Right lobe of liver (tissue), 6 donors: ENCODE measurements at regions not wholly inside any gene's neighbourhood (a gene's known extent, or its start where the extent isn't known, plus 50 kb on each side); places are given as distances from the start of the nearest gene placed in this dataset.
A peak's percentile ranks its signal among the peaks of the same experiment; 100 is the strongest.

Experiments used
- ATAC-seq, 4 donors: fragments of 200-7000 bp; cut with Tn5 transposase; one replicate each; pipeline ENCODE4 v1.9.1; 2020; ENCODE audit warnings: mild to moderate bottlenecking in 4 of 4, moderate library complexity in 4 of 4
- DNase-seq, 3 donors: peaks; one replicate each; pipeline ENCODE4 v3.0.0-alpha.2; 2020
- H3K27ac ChIP-seq, 3 donors: fragments of 200-600 bp; one replicate each; pipeline ENCODE4 v1.8.0; 2022
- H3K27me3 ChIP-seq, 2 donors: fragments of 200-600 bp; one replicate each; pipeline ENCODE4 v1.8.0; 2022
- H3K36me3 ChIP-seq, 4 donors: fragments of 200-600 bp; sonication (generic) in 1 of 4; one replicate each; pipeline versions ENCODE4 v1.5.1 to v1.8.0; 2017 to 2022; ENCODE audit warnings: control low read depth in 1 of 4
- H3K4me1 ChIP-seq, 4 donors: fragments of 200-600 bp; sonication (generic) in 1 of 4; one replicate each; pipeline versions ENCODE4 v1.5.1 to v1.8.0; 2017 to 2022; ENCODE audit warnings: control low read depth in 1 of 4
- H3K4me3 ChIP-seq, 3 donors: fragments of 200-600 bp; one replicate each; pipeline ENCODE4 v1.8.0; 2022
- H3K9me3 ChIP-seq, 4 donors: fragments of 200-600 bp; sonication (generic) in 1 of 4; one replicate each; pipeline versions ENCODE4 v1.5.1 to v1.8.0; 2017 to 2022; ENCODE audit warnings: control low read depth in 1 of 4
- CTCF ChIP-seq, 4 donors: fragments of 200-600 bp in 3 of 4; fragments of 450-650 bp in 1 of 4; IDR thresholded peaks; one replicate each; pipeline versions ENCODE4 v1.5.1 to v1.8.0; 2016 to 2022; ENCODE audit warnings: antibody characterized with exemption in 4 of 4, mild to moderate bottlenecking in 2 of 4
- POLR2A ChIP-seq: fragments of 450-650 bp; IDR thresholded peaks from one replicate; pipeline ENCODE4 v1.6.1; 2017; ENCODE audit warnings: antibody characterized with exemption, mild to moderate bottlenecking
- WGBS: methylation state at CpG from one replicate; pipeline ENCODE4 v1.1.6; 2018; ENCODE audit warnings: low coverage, low lambda C conversion rate; ENCODE audit not compliant: insufficient coverage; ENCODE audit errors: missing lambda C conversion rate; 5-methylcytosine and 5-hydroxymethylcytosine counted together
- intact Hi-C, 2 donors: fragments of 100-400 bp; cut with DNase I; formaldehyde crosslinking; loops; one replicate each; pipeline versions ENCODE4 v1.11.2 to v1.14.1; 2022
- donor health status: DM: no; HTN: yes; CAD: no.
- donor health status: DM: no; HTN: no; CAD: no.
- donor health status: DM: no; HTN: no; CAD: no.
- donor health status: DM: no; HTN: yes; CAD: no.
- donor health status: DM: no; HTN: yes; CAD: no.

DNA sequence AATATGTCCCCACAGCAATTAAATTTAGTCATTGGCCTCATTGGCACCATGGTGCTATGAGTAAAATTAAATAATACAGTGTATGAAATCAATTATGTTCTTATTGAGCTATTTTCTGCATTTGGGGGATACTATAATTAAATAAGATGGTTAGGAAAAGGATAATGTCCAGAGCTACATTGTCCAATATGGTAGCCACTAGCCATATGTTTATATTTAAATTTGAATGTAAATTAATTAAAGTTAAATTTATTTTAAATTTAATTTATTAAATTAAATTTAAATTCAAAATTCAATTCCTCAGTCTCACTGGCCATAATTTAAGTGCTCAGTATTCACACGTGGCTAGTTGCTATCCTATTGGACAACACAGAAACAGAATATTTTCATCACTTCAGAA, 115.7 kb downstream of the SPATA31D1 start:
- intact Hi-C loops: no loop called here
- Histone ChIP-seq H3K4me1 (no peaks in the 10 kb centered on the region), H3K36me3 (no peaks in the 10 kb centered on the region), H3K9me3 (no peaks in the 10 kb centered on the region), H3K27ac (no peak overlapping the region), H3K27me3 (no peaks in the 10 kb centered on the region), H3K4me3 (no peak overlapping the region)
- WGBS: 55% methylated on average over 1 of the region's 1 CpG
- no peak for ATAC-seq
- no peak for DNase-seq
- TF ChIP-seq CTCF (IDR thresholded peaks at IDR 0.05) (no peak), POLR2A (no peak)

DNA sequence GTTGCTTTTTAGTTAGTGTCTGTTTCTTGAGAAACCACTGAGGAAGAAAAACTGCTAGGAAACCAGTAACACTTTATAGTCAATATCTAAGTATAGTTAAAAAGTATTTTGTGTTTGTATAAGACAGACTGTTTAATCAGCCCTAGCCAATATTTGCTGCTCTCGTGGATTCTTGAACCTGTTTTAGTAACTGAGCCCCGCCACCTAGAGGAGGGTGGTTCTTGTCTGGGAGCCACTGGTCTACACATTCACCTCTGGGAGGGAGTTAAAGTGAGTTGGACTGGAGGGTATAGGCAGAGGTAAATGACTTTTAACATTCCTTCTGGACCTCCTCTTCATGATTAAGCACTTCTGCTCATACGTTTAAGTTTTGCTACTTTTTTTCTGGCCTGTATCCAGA, 117.2 kb downstream of the SPATA31D1 start:
- DNase-seq: peak in 2 of 3 donors; percentile 48 to 71
- Histone ChIP-seq H3K27me3 (no peaks in the 10 kb centered on the region), H3K36me3 (no peaks in the 10 kb centered on the region), H3K9me3 (no peaks in the 10 kb centered on the region), H3K4me1 (no peaks in the 10 kb centered on the region), H3K27ac (no peak overlapping the region), H3K4me3 (no peak overlapping the region)
- WGBS: 20% methylated on average over 3 of the region's 3 CpGs
- intact Hi-C loops: no loop called here
- TF ChIP-seq POLR2A (no peak), CTCF (IDR thresholded peaks at IDR 0.05) (peak; percentile 43 to 57 (median 53))
- ATAC-seq: peak; percentile 94 to 96 (median 96)

DNA sequence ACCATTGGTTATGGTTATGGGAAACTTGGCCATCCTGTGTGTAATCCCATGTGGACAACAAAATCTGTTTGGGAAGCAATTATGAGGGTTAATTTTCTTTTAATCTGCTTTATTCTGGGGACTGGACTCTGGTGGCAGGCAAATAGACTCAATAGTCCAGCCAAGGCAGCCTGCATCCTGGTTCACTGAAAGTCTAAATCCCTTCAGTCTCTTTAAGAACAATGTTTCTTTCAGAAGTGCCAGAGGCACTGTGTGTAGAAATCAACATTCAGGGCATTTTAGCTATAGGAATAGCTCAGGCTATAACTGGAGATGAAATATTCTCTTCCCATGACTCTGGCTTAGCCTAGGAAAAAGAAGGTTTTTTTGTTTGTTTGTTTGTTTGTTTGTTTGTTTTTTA, 118.0 kb downstream of the SPATA31D1 start:
- Histone ChIP-seq H3K27ac (no peak overlapping the region), H3K9me3 (no peaks in the 10 kb centered on the region), H3K27me3 (no peaks in the 10 kb centered on the region), H3K4me3 (no peak overlapping the region), H3K36me3 (no peaks in the 10 kb centered on the region), H3K4me1 (no peaks in the 10 kb centered on the region)
- ATAC-seq: no peak
- DNase-seq: no peak
- TF ChIP-seq POLR2A (no peak), CTCF (IDR thresholded peaks at IDR 0.05) (no peak)
- intact Hi-C loops: no loop called here

DNA sequence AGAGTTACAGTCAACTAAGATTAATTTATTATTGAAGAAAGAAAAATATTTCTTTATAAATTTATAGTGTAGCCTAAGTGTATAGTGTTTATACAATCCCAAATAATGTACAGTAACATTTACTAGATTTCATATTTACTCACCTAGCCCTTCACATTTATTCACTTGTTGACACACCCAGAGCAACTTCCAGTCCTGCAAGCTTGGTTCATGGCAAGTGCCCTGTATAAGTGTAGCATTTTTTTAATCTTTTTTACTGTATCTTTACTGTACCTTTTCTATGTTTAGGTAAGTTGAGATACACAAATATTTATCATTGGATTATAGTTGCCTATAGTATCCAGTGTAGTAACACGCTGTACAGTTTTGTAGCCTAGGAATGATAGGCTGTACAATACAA, 119.9 kb downstream of the SPATA31D1 start:
- 91% methylated on average over 1 of the region's 1 CpG for WGBS
- no peak for DNase-seq
- H3K27ac ChIP-seq: no peak overlapping the region
- no peaks in the 10 kb centered on the region for H3K36me3 ChIP-seq
- TF ChIP-seq CTCF (IDR thresholded peaks at IDR 0.05) (no peak), POLR2A (no peak)
- H3K4me1 ChIP-seq: no peaks in the 10 kb centered on the region
- no peak overlapping the region for H3K4me3 ChIP-seq
- intact Hi-C loops: no loop called here
- no peaks in the 10 kb centered on the region for H3K27me3 ChIP-seq
- ATAC-seq: no peak
- no peaks in the 10 kb centered on the region for H3K9me3 ChIP-seq

DNA sequence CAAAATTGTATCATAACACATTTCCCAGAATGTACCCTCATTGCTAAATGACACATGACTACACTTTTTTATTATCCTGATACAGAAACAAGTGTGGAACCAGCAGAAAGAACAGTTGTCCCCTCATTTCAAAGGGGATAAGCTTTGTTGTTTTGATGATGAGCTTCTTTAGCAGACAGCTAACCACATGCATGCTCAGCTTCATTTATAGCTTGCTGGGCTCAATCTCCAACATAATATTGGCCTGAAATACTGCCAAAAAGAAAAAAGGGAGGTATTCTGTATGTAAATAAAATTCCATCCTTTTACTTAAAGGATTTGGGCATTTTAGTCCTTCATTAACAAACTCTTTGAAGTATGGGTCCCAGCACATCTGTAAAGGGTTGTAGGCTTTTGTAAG, 120.4 kb downstream of the SPATA31D1 start:
- Histone ChIP-seq H3K27me3 (no peaks in the 10 kb centered on the region), H3K27ac (no peak overlapping the region), H3K9me3 (no peaks in the 10 kb centered on the region), H3K36me3 (no peaks in the 10 kb centered on the region), H3K4me3 (no peak overlapping the region), H3K4me1 (no peaks in the 10 kb centered on the region)
- ATAC-seq (no peak), DNase-seq (no peak)
- intact Hi-C loops: no loop called here
- TF ChIP-seq POLR2A (no peak), CTCF (IDR thresholded peaks at IDR 0.05) (no peak)
